Gastrocnemius medialis (tissue), 4 donors: ENCODE measurements at regions not wholly inside any gene's neighbourhood (a gene's known extent, or its start where the extent isn't known, plus 50 kb on each side); places are given as distances from the start of the nearest gene placed in this dataset.

Source experiments
- POLR2A ChIP-seq, 2 donors: fragments of 450-650 bp; IDR thresholded peaks; one replicate each; pipeline ENCODE4 v1.6.1; 2017; ENCODE audit warnings: antibody characterized with exemption in 2 of 2, mild to moderate bottlenecking in 2 of 2, moderate library complexity in 2 of 2
- TF ChIP-seq, protein P1 (sequence below), 5 experiments: fragments of 450-650 bp in 3 of 5; fragments of 200-600 bp in 2 of 5; sonication (generic) in 2 of 5; IDR thresholded peaks in 4 of 5; conservative IDR thresholded peaks in 1 of 5; 1 replicate in 4 of 5; 2 replicates in 1 of 5; pipeline ENCODE4 v1.5.1; 2016 to 2019; ENCODE audit warnings: antibody characterized with exemption in 5 of 5, mild to moderate bottlenecking in 3 of 5, moderate library complexity in 3 of 5

DNA sequence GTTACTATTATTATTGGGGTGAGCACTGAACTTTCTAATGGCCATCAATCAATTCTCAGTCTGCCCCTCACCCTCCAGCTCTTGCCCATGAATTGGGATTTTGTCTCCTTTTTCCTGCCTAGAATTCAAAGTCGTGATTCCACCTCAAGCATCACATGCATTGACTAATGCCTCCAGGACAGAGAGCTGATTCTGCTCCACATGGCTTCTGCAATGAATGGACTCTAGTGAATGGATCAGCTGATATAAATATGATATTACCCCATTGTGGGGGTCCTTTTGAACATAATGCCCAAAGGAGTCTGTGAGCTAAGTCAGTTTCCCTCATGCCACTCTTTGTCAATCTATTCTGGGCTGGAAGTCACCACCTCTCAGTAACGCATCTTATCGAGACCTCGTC is 126.4 kb downstream of the OPN5 start:
- no peak for TF ChIP-seq POLR2A (IDR thresholded peaks at IDR 0.05)
- TF ChIP-seq, protein P1, sequence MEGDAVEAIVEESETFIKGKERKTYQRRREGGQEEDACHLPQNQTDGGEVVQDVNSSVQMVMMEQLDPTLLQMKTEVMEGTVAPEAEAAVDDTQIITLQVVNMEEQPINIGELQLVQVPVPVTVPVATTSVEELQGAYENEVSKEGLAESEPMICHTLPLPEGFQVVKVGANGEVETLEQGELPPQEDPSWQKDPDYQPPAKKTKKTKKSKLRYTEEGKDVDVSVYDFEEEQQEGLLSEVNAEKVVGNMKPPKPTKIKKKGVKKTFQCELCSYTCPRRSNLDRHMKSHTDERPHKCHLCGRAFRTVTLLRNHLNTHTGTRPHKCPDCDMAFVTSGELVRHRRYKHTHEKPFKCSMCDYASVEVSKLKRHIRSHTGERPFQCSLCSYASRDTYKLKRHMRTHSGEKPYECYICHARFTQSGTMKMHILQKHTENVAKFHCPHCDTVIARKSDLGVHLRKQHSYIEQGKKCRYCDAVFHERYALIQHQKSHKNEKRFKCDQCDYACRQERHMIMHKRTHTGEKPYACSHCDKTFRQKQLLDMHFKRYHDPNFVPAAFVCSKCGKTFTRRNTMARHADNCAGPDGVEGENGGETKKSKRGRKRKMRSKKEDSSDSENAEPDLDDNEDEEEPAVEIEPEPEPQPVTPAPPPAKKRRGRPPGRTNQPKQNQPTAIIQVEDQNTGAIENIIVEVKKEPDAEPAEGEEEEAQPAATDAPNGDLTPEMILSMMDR (IDR thresholded peaks at IDR 0.05 in 4 of 5, conservative IDR thresholded peaks at IDR 0.05 in 1 of 5) = no peak
